KOPT-K1 (cell line): ENCODE measurements at regions not wholly inside any gene's neighbourhood (a gene's known extent, or its start where the extent isn't known, plus 50 kb on each side); places are given as distances from the start of the nearest gene placed in this dataset.

ENCODE experiments used
- H3K27ac ChIP-seq: fragments of 200-600 bp; sonication (generic); 2 replicates; pipeline ENCODE4 v1.5.1; 2016; ENCODE audit warnings: antibody characterized with exemption, mild to moderate bottlenecking, low read depth, low read length; ENCODE audit not compliant: poor library complexity, severe bottlenecking
- H3K36me3 ChIP-seq: fragments of 200-600 bp; sonication (generic); 2 replicates; pipeline ENCODE4 v1.5.1; 2017; ENCODE audit warnings: antibody characterized with exemption, mild to moderate bottlenecking, low read length, moderate library complexity; ENCODE audit not compliant: insufficient read depth
- H3K9me3 ChIP-seq: fragments of 200-600 bp; sonication (generic); 2 replicates; pipeline ENCODE4 v1.5.1; 2017; ENCODE audit warnings: antibody characterized with exemption, low read length, mild to moderate bottlenecking; ENCODE audit not compliant: insufficient read depth, poor library complexity, severe bottlenecking

DNA sequence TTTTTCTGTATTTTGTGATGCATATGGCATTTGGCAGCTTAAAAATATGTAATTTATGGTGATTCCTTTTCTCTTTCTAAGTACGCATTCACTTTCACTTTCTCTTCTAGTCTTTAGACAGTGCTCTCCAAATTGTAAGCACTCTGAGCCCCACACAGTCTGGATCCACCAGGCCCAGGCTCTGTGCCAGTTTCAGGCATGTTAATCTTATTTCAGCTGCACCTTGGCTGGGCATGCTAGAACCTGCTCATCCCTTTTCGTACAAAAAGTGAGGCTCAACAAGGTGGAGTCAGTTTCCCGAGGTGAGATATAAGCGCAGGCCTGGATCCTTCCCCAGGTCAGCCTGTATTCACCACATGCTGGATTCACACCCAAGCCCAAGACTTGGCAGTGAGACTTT lies 203.9 kb downstream of the MTX2 start:
- H3K27ac ChIP-seq = peak overlapping the region; percentile 72
- no peaks in the 10 kb centered on the region for H3K9me3 ChIP-seq
- no peaks in the 10 kb centered on the region for H3K36me3 ChIP-seq

DNA sequence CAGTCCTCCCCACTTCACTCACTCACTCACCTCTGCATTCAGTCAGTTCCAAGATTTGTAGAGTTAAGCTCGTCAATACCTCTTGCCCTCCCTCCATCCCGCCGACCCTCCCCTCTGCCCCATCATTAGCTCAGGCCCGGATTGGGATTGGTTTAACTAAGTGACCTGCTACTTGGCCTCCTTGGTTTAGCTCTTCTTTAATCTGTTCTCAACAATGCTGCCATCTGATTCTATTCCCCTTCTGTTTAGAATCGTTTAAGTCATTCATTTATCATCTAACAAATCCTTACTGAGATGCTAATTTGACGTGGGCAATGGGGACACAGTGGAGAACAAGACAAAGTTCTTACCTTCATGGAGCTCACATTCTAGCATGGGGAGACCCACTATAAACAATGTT lies 204.6 kb downstream of the MTX2 start:
- H3K36me3 ChIP-seq = no peaks in the 10 kb centered on the region
- peak overlapping the region; percentile 72 for H3K27ac ChIP-seq
- H3K9me3 ChIP-seq = no peaks in the 10 kb centered on the region

- H3K27ac ChIP-seq = no peak overlapping the region
- H3K36me3 ChIP-seq = no peaks in the 10 kb centered on the region
- no peaks in the 10 kb centered on the region for H3K9me3 ChIP-seq
These were observed 208.1 kb downstream of the MTX2 start for GRCh38 chr2:176477336-176477735.

GRCh38 chr2:176479961-176480360 lies 210.7 kb downstream of the MTX2 start:
- H3K27ac ChIP-seq = no peak overlapping the region
- no peaks in the 10 kb centered on the region for H3K36me3 ChIP-seq
- no peaks in the 10 kb centered on the region for H3K9me3 ChIP-seq

DNA sequence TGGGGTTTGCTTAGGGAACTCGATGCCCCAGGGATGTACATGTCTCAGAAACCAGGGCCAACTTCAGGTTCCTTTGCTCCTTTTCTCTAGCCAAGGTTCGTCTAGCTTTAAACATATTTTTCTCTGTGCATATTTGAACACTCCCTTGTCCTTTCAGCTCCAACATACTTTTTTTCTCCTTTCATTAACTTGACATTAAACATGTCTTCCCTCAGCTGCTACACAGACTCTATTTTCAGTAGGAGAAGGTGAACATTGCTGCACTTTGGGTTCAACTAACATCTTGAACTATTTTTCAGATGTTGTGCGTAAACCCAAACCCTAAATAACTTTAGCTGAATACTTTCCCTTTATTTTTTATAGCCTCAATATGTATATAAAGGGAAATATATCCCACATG lies 212.9 kb downstream of the MTX2 start:
- no peak overlapping the region for H3K27ac ChIP-seq
- H3K36me3 ChIP-seq = no peaks in the 10 kb centered on the region
- H3K9me3 ChIP-seq = no peaks in the 10 kb centered on the region

- no peak overlapping the region for H3K27ac ChIP-seq
- H3K9me3 ChIP-seq = no peaks in the 10 kb centered on the region
- H3K36me3 ChIP-seq = no peaks in the 10 kb centered on the region
These were observed 214.2 kb downstream of the MTX2 start for GRCh38 chr2:176483476-176483875.

DNA sequence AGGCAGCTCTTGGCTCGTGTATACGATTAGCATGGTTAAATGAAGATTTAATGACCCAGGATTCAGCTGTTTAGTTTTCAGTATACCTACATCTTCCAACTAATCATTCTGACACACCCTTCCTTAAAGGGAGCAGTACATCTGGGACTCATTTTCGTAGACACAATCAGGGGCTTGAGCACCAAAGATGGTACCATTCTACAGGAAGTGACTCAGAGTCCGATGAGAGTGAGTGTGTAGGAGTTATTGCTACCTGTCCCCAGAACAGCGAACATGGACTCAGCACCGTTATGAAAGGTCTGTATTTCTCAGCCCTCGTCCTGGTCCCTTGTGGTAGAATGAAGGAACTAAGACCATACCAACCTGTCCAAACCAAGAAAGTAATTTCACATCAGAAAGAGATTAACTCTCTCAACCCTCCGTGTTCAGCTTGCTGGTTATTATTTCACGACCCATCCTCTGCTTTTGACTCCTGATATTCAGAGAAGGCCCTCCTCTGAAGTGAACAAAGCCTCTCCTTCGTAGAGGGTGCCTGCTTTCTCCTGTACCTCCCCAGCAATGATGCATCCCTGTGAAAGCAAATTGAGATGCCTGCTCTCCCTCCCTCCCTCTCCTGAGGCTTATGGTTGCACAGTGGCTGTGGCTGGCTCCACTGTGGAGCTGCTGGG lies 214.8 kb downstream of the MTX2 start:
- no peak overlapping the region for H3K27ac ChIP-seq
- no peaks in the 10 kb centered on the region for H3K9me3 ChIP-seq
- H3K36me3 ChIP-seq = no peaks in the 10 kb centered on the region

DNA sequence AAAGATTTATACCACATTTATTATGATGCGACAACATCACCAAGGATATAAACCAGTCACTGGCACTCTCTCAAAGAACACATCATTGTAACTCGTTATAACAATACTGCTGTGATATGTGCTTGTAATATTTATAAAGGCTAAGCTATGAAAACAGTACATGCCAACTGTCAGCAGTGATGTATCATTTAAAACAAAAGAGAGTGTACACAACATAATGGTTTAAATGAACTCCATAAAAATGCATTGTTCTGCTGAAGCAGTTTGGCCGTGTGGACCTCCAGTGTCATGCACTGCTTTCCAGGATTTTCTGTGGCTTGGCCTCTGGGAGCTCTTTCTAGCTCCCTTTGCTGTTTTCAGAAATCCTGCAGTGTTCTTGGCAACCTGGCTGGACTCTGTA lies 215.6 kb downstream of the MTX2 start:
- H3K27ac ChIP-seq = no peak overlapping the region
- no peaks in the 10 kb centered on the region for H3K36me3 ChIP-seq
- H3K9me3 ChIP-seq = no peaks in the 10 kb centered on the region

DNA sequence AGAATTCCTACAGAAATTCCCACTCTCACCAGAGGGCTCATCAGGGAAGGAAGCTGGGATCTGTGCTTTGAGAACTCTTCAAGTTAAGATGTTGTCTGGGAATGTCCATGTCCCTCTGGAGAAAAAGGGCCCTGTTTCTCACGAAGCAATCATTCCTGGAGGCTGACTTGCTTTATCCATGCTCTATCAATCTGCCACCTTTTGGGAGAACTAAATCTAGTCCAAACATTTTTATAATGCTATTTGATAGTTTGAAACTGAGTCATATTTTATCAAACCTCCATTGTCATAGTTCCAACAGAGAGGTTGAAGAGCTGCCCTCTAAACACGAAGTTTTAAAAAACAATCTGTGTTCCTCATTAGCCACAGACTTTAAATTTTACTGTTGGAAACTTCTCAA lies 219.2 kb downstream of the MTX2 start:
- Histone ChIP-seq H3K9me3 (no peaks in the 10 kb centered on the region), H3K27ac (no peak overlapping the region), H3K36me3 (no peaks in the 10 kb centered on the region)

GRCh38 chr2:176490061-176490861 lies 221.0 kb downstream of the MTX2 start:
- H3K27ac ChIP-seq = peak overlapping the region; percentile 75
- H3K36me3 ChIP-seq = no peaks in the 10 kb centered on the region
- H3K9me3 ChIP-seq = no peaks in the 10 kb centered on the region

DNA sequence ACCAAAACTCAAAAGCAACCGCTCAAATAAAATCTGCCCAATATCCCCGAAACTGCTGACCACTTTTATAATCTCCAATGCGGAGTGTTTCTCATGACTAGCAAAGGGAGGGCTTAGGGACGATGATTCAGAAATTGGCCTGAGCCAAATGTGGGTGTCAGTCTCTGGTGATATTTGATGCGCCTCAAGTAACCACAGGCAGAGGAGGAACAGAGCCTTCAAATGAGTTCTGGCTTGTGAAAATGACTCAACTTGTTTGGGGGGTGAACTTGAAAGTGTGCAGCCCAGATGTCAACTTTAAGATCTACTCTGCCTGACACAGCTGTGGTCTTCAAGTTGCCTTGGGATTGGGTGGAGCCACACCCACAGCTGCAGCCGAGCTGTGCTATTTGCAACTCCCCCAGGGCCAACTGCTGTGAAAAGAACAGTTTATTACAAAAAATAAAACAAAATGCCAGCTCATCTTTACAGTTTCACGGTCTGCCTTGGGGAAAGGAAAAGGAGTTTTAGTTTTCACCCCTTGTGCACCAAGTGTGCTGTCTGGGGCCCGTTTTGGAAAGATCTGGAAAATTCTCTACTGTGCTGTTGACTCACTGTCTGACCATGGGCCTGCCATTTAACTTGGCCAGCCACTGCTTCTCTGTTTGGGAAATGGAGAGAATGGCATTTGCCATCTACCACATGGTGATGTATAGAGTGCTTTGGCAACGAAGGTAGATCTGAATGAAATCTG lies 222.1 kb downstream of the MTX2 start:
- H3K9me3 ChIP-seq = no peaks in the 10 kb centered on the region
- H3K36me3 ChIP-seq = no peaks in the 10 kb centered on the region
- peak overlapping the region; percentile 75 for H3K27ac ChIP-seq

DNA sequence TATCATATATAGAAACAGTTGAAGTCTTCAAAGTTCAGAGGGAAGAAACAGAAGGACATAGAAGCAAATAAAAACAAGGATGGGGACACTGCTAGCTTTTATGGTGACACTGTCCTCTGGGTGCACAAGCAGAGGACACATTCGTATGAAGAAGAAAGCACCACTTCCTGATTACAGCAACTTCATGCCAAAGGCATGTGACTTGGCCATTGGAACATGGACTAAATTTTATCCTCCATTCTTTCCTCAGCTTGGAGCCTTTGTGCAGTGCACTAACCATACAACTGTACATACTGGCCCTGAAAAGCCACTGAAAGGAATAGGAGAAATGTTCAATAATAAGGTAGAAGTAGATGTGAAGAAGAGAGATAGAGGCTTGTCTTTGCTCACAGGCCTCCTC lies 223.3 kb downstream of the MTX2 start:
- Histone ChIP-seq H3K36me3 (no peaks in the 10 kb centered on the region), H3K9me3 (no peaks in the 10 kb centered on the region), H3K27ac (peak overlapping the region; percentile 75)

GRCh38 chr2:176493226-176493825 lies 224.1 kb downstream of the MTX2 start:
- H3K27ac ChIP-seq = peak overlapping the region; percentile 75
- no peaks in the 10 kb centered on the region for H3K9me3 ChIP-seq
- H3K36me3 ChIP-seq = no peaks in the 10 kb centered on the region

GRCh38 chr2:176493909-176494308 lies 224.7 kb downstream of the MTX2 start:
- H3K9me3 ChIP-seq = no peaks in the 10 kb centered on the region
- H3K36me3 ChIP-seq = no peaks in the 10 kb centered on the region
- H3K27ac ChIP-seq = peak overlapping the region; percentile 75

DNA sequence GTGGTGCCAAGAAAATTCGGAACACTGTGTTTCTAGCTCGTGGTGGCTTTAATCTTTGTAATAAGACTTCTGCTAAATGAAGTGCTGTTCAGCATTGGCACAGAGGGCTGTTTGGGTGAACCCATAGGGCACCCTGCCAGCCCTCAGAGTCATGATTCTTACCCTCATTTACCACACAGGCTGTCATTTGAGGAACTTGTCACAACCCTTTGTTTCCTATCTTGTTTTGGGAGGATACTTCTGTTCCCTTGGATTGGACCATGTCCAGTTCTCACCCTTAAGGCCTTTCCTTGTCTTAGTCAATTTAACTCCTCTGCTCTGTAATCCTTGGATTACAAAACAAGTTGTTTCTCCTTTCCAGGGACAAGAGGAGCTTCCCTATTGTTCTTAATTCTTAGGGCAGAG lies 225.7 kb downstream of the MTX2 start:
- H3K9me3 ChIP-seq = no peaks in the 10 kb centered on the region
- no peaks in the 10 kb centered on the region for H3K36me3 ChIP-seq
- H3K27ac ChIP-seq = no peak overlapping the region
